Activated CD4-positive, alpha-beta T cell treated with anti-CD3 and anti-CD28 coated beads, Interleukin-2, amount 10 ng/mL, durations not matched to agents 7 days and 5 days (primary cell): ENCODE measurements at regions not wholly inside any gene's neighbourhood (a gene's known extent, or its start where the extent isn't known, plus 50 kb on each side); places are given as distances from the start of the nearest gene placed in this dataset.
"Not testable (repeated sequence)": the region's sequence is repeated elsewhere in the genome, so short reads cannot be mapped to it uniquely, and the experiment has no call there.

Source experiments
- CTCF ChIA-PET: fragments of 350-600 bp; sonication (Branson Sonifier 250); formaldehyde crosslinking; loops from one replicate; lab custom pipeline; 2021; ENCODE audit warnings: antibody characterized with exemption; lab: Charles Lee
- POLR2A ChIA-PET: fragments of 350-600 bp; sonication (Branson Sonifier 250); formaldehyde crosslinking; loops from one replicate; lab custom pipeline; 2021; ENCODE audit warnings: antibody characterized with exemption; lab: Charles Lee
- DNase-seq: peaks from one replicate; pipeline ENCODE4 v3.0.0-alpha.2; 2020
- H3K27ac Mint-ChIP-seq: one replicate; pipeline ENCODE4 v1.8.0; 2021; ENCODE audit warnings: mild to moderate bottlenecking, moderate library complexity, mixed read lengths
- H3K27me3 Mint-ChIP-seq: one replicate; pipeline ENCODE4 v1.8.0; 2021; ENCODE audit warnings: mixed read lengths
- H3K36me3 Mint-ChIP-seq: one replicate; pipeline ENCODE4 v1.8.0; 2021; ENCODE audit warnings: low read depth, mixed read lengths
- H3K4me1 Mint-ChIP-seq: one replicate; pipeline ENCODE4 v1.8.0; 2021; ENCODE audit warnings: mixed read lengths
- H3K4me3 Mint-ChIP-seq: one replicate; pipeline ENCODE4 v1.8.0; 2021; ENCODE audit warnings: mild to moderate bottlenecking, moderate library complexity, mixed read lengths
- H3K9me3 Mint-ChIP-seq: one replicate; pipeline ENCODE4 v1.8.0; 2021; ENCODE audit warnings: mixed read lengths

DNA sequence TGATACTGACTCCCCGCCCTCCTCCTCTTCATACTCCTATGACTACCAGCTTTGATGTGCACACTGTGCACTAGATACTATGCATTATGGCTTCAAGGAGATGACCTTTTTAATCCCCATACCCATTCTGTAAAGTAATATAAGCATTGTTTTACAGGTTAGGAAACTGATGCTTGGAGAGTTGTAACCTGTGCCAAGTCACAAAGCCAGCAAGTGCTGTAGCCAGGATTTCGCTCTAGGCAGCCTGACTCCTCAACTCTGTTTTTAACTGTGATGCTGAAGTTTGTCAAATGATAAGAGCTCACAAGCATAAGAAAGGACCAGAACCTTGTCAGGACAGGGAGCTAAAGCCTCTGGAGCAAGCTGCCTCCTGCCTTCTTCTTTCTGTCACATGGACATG, 461.3 kb downstream of the TMEM232 start:
- ChIA-PET POLR2A (interaction anchor here (0.6 kb wide), 1 partner anchor 373 kb away, joined by 3 read pairs; no protein-coding TSS in a partner anchor), CTCF (no interaction called here)
- Mint-ChIP-seq H3K4me3 (no peak overlapping the region), H3K27me3 (no peaks in the 10 kb centered on the region), H3K9me3 (no peaks in the 10 kb centered on the region), H3K4me1 (peaks cover 4% of the 10 kb centered on the region), H3K27ac (no peak overlapping the region), H3K36me3 (no peaks in the 10 kb centered on the region)
- no peak for DNase-seq

DNA sequence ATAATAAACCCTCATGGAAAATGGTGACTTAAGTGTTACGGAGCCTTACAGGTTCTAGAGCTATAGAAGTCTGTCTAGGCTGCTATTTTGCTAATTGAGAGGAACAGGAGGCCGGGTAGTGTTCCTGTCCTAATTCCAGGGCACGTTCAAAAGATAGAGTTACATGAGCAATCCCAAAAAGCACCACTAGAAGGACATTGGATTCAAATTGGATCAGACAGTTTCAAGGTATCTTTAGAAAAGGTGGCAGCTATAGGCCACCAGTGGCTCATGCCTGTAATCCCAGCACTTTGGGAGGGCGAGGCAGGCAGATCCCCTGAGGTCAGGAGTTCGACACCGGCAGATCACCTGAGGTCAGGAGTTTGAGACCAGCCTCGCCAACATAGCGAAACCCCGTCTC, 458.8 kb downstream of the TMEM232 start:
- no peaks in the 10 kb centered on the region for H3K36me3 Mint-ChIP-seq
- CTCF ChIA-PET: interaction anchor here (1.0 kb wide), 1 partner anchor 8 kb away, joined by 3 read pairs; no protein-coding TSS in a partner anchor

DNA sequence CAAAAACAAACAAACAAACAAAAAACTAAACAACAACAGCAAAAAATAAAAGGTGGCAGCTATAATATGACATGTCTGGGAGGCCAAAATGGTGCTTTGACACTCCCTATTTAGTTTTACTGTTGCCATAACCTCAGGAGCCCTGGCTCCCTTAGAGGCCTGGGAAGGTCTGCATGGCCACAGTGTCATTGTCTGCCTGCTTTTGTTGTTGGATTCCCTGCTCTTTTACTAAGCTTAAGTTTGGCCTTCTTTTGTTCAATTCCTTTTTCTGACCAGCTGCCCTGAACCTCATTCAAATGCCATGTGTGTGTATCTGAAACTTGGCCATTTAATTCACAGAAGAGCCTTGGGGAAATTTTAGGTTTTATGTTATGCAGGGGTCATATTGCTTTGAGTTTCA, 458.2 kb downstream of the TMEM232 start:
- H3K27ac Mint-ChIP-seq: no peak overlapping the region
- H3K4me3 Mint-ChIP-seq: no peak overlapping the region
- no peaks in the 10 kb centered on the region for H3K9me3 Mint-ChIP-seq
- H3K36me3 Mint-ChIP-seq: no peaks in the 10 kb centered on the region
- no peaks in the 10 kb centered on the region for H3K27me3 Mint-ChIP-seq
- peaks cover 4% of the 10 kb centered on the region for H3K4me1 Mint-ChIP-seq
- DNase-seq: no peak
- ChIA-PET POLR2A (no interaction called here), CTCF (interaction anchor here (0.6 to 1.0 kb wide), 2 partner anchors 9 to 46 kb away, joined by 3 to 4 read pairs; no protein-coding TSS in a partner anchor)

More for the DNA sequence above, 458.8 kb downstream of the TMEM232 start:
- no peak overlapping the region for H3K27ac Mint-ChIP-seq
- H3K4me3 Mint-ChIP-seq: no peak overlapping the region
- peaks cover 4% of the 10 kb centered on the region for H3K4me1 Mint-ChIP-seq
- POLR2A ChIA-PET: no interaction called here
- H3K9me3 Mint-ChIP-seq: no peaks in the 10 kb centered on the region
- no peak for DNase-seq
- no peaks in the 10 kb centered on the region for H3K27me3 Mint-ChIP-seq

DNA sequence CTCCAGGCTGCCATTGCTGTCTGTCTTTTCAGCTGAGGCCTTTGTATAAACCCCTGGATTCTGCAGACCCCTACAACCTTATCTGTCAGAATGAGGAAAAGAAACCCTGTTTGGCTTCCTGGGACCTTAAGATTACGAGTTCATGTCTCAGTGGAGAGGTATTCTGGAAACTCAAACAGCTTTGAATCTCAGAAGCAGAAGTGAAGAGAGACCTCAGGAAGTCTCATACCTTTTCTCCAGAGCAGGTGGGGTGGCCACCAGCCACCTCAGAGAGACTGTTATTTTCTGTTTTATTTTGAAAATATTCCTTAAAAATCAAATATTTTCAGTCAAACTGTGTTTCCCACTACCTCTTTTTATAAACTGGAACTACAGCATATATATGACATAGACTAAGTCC, 457.5 kb downstream of the TMEM232 start:
- Mint-ChIP-seq H3K4me3 (no peak overlapping the region), H3K4me1 (peaks cover 4% of the 10 kb centered on the region), H3K36me3 (no peaks in the 10 kb centered on the region), H3K27me3 (no peaks in the 10 kb centered on the region), H3K9me3 (no peaks in the 10 kb centered on the region), H3K27ac (no peak overlapping the region)
- ChIA-PET CTCF (interaction anchor here (0.6 kb wide), 1 partner anchor 46 kb away, joined by 4 read pairs; no protein-coding TSS in a partner anchor), POLR2A (no interaction called here)
- DNase-seq: no peak

DNA sequence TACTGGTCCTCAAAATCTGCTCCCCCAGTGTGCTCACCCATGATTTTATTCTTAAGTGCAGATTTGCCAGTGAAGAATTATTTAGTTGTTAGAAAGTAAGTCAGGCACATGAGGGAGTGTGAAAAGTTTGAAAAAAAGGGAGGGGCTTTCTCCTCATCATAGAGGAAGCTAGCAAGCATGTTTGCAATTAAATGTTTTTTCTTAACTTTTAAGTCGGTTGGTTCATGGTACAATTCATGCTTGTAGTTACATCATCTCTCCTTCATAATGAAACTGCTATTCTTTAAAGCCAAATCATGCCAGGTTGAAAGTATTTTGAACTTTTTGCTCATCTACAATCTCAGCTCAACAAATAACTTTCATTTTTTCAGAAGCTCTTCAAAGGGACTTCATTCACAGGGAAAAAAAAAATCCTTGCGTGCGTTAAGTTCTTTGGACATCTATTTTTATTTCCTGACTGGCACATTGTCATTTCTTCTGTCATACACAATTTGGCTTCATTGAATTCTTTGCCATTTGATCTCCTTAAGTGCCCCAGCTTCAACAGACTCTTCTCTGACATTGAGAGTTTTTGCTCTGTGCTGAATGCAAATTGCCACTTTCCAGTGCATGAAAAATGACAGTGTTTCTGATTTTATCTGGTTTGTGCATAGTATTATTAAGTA, 456.9 kb downstream of the TMEM232 start:
- no peak overlapping the region for H3K27ac Mint-ChIP-seq
- ChIA-PET POLR2A (no interaction called here), CTCF (no interaction called here)
- no peak overlapping the region for H3K4me3 Mint-ChIP-seq
- H3K9me3 Mint-ChIP-seq: no peaks in the 10 kb centered on the region
- no peak for DNase-seq
- H3K36me3 Mint-ChIP-seq: no peaks in the 10 kb centered on the region
- H3K4me1 Mint-ChIP-seq: peaks cover 4% of the 10 kb centered on the region
- H3K27me3 Mint-ChIP-seq: no peaks in the 10 kb centered on the region

DNA sequence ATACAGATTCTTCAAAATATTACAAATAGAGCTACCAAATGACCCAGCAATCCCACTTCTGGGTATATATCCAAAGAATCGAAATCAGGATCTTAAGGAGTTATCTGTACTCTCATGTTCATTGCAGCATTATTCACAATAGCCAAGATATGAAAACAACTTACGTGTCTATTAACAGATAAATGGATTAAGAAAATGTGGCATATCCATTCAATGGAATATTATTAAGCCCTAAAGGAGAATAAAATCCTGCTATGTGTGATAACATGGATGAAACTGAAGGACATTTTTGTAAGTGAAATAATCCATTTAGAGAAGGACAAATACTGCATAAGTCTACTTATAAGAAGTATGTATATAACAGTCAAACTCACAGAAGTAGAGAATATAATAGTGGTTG, 450.6 kb downstream of the TMEM232 start:
- Mint-ChIP-seq H3K36me3 (no peaks in the 10 kb centered on the region), H3K4me3 (no peak overlapping the region), H3K4me1 (no peaks in the 10 kb centered on the region), H3K9me3 (peaks cover 9% of the 10 kb centered on the region), H3K27ac (no peak overlapping the region), H3K27me3 (no peaks in the 10 kb centered on the region)
- DNase-seq: no peak
- POLR2A ChIA-PET: no interaction called here
- CTCF ChIA-PET: no interaction called here

DNA sequence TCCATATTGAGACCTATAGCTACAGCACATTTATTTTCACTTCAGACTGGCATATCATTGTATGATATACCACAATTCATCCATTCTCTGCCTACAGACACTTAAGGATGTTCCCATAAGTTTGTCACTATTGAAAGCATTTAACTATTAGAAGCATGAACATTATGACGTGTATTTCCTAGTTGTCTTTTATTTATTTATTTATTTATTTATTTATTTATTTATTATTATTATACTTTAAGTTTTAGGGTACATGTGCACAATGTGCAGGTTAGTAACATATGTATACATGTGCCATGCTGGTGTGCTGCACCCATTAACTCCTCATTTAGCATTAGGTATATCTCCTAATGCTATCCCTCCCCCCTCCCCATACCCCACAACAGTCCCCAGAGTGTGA, 448.0 kb downstream of the TMEM232 start:
- not testable (repeated sequence) for DNase-seq, H3K27me3 Mint-ChIP-seq

DNA sequence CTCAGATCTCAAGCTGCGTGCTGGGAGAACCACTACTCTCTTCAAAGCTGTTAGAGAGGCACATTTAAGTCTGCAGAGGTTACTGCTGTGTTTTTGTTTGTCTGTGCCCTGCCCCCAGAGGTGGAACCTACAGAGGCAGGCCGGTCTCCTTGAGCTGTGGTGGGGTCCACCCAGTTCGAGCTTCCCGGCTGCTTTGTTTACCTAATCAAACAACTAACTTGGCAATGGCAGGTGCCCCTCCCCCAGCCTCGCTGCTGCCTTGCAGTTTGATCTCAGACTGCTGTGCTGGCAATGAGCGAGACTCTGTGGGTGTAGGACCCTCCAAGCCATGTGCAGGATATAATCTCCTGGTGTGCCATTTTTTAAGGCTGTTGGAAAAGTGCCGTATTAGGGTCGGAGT, 442.4 kb downstream of the TMEM232 start:
- POLR2A ChIA-PET, H3K4me3 Mint-ChIP-seq, H3K36me3 Mint-ChIP-seq, CTCF ChIA-PET, H3K27ac Mint-ChIP-seq, DNase-seq, H3K27me3 Mint-ChIP-seq, H3K4me1 Mint-ChIP-seq: not testable (repeated sequence)
- peaks cover 17% of the 10 kb centered on the region for H3K9me3 Mint-ChIP-seq

More for the DNA sequence above, 448.0 kb downstream of the TMEM232 start:
- H3K4me1 Mint-ChIP-seq, H3K36me3 Mint-ChIP-seq, H3K27ac Mint-ChIP-seq, POLR2A ChIA-PET, H3K4me3 Mint-ChIP-seq, CTCF ChIA-PET: not testable (repeated sequence)
- peaks cover 17% of the 10 kb centered on the region for H3K9me3 Mint-ChIP-seq

DNA sequence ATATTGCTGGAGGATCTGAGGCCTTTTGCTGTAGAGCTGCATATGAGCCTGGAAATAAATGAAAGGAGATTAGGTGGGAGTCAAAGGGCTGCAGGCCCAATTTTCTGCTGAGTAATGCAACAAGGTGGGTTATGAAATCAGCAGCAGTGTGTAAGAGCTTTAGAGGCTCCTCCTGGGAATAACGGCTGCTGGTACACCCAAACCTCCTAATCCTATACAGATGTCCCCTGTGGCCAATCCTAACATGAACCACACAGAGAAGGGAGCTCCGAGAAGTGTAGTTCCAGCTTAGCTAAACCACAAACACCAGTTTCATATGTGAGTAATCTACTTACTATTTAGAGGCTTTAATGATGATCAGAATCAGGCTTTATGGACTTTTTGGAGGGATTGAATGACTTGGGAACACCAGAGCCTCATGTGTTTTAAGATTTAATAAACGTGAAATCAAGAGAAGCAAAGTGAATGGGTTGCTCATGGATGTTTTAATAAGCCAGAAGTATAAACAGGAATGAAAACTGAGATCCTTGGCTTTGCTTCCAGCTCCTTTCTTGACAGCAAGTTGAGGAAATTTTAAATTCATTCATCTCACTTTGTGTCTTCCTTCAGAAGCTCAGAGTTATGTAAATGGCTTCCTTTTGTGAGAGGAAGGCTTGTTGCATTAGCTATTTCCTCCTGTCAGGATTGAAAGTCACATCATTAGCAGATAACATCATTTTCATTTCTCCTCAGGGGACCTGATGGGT, 437.5 kb downstream of the TMEM232 start:
- Mint-ChIP-seq H3K36me3 (no peaks in the 10 kb centered on the region), H3K27me3 (no peaks in the 10 kb centered on the region), H3K27ac (no peak overlapping the region), H3K4me3 (no peak overlapping the region), H3K4me1 (no peaks in the 10 kb centered on the region), H3K9me3 (peaks cover 12% of the 10 kb centered on the region)
- ChIA-PET POLR2A (no interaction called here), CTCF (no interaction called here)
- DNase-seq: no peak

DNA sequence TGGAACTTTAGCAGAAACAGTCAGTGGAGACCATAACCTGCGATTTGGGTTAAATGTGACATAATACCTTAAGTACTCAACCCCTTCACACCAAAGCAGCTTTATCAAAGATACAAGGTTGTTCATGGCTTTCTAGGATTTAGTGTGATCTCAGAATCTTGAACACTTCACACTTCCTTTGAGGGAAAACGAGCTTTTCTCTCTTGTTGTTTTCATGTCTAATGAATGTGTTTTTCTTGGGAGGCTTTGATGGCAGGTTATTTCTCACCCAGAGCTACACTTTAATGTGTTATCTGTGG, 437.0 kb downstream of the TMEM232 start:
- no peaks in the 10 kb centered on the region for H3K36me3 Mint-ChIP-seq
- H3K4me3 Mint-ChIP-seq: no peak overlapping the region
- H3K4me1 Mint-ChIP-seq: no peaks in the 10 kb centered on the region
- H3K9me3 Mint-ChIP-seq: peaks cover 10% of the 10 kb centered on the region
- no peak overlapping the region for H3K27ac Mint-ChIP-seq
- DNase-seq: no peak
- no peaks in the 10 kb centered on the region for H3K27me3 Mint-ChIP-seq
- POLR2A ChIA-PET: no interaction called here
- CTCF ChIA-PET: no interaction called here

DNA sequence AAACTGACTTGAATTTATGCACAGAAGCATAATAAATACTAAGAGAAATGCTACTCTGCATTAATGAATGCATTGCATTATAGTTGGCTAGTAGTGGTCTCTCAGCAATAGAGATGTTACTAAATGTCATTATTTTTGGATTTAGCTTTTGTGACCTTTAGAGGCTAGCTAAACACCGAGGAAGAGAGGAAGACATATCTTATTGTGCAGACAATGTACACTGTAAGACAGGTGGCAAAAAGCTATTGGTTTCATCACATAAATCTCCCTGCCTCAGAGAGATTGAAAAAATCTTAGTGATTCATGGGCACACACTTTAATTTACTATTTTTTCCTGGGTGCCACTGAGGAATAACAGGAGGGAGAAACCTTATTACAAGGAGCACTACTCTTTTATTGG, 435.9 kb downstream of the TMEM232 start:
- H3K9me3 Mint-ChIP-seq: peaks cover 5% of the 10 kb centered on the region
- CTCF ChIA-PET: no interaction called here
- DNase-seq: no peak
- no peak overlapping the region for H3K27ac Mint-ChIP-seq
- H3K27me3 Mint-ChIP-seq: no peaks in the 10 kb centered on the region
- POLR2A ChIA-PET: no interaction called here
- no peaks in the 10 kb centered on the region for H3K4me1 Mint-ChIP-seq
- no peak overlapping the region for H3K4me3 Mint-ChIP-seq
- no peaks in the 10 kb centered on the region for H3K36me3 Mint-ChIP-seq

DNA sequence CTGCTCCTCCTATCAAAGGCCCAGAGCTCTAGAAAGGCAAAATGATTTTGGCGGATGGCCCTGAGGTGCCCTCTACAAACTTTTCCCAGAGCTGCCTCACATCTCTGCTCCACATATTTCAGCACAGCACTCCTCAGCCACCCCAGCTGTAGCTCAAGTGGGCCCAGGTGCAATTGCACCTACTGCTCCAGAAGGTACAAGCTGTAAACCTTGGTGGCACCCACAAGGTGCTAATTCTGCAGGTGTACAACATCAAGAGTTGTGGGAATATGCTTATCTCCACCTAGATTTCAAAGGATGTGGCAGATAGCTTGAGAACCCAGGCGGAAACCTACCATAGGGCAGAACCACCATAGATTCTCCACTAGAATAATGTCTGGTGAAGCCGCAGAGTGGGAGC, 432.2 kb downstream of the TMEM232 start:
- no peak for DNase-seq
- ChIA-PET CTCF (no interaction called here), POLR2A (no interaction called here)
- no peaks in the 10 kb centered on the region for H3K4me1 Mint-ChIP-seq
- H3K9me3 Mint-ChIP-seq: peaks cover 5% of the 10 kb centered on the region
- H3K4me3 Mint-ChIP-seq: no peak overlapping the region
- H3K27ac Mint-ChIP-seq: no peak overlapping the region
- no peaks in the 10 kb centered on the region for H3K27me3 Mint-ChIP-seq
- no peaks in the 10 kb centered on the region for H3K36me3 Mint-ChIP-seq

DNA sequence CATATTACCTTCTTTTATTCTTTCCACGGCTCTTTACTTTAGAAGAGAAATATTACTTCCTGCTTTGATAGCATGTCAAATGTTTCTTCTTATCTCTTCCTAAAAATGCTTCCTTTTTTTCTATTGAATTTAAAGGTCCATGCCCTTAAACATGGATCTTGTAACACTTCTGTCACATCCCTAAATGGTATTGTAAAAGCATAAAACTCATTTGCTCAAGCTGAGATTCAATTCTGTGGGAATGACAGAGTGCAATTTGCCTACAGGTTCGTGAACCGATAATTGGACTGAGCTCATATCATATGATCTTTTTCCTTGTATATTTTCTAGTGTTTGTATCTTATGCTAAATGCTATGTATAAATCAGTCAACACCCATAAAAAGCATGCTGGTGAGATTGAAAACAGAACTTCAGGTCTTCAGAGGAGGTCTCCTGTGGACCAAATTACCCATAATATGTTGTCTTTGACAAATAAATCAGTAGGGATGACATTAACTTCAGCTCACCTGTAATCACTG, 429.3 kb downstream of the TMEM232 start:
- ChIA-PET POLR2A (no interaction called here), CTCF (no interaction called here)
- Mint-ChIP-seq H3K27ac (no peak overlapping the region), H3K36me3 (no peaks in the 10 kb centered on the region), H3K9me3 (peaks cover 2% of the 10 kb centered on the region), H3K4me3 (no peak overlapping the region), H3K27me3 (no peaks in the 10 kb centered on the region), H3K4me1 (no peaks in the 10 kb centered on the region)
- DNase-seq: no peak
